Astrocyte of the spinal cord (primary cell): ENCODE measurements at regions not wholly inside any gene's neighbourhood (a gene's known extent, or its start where the extent isn't known, plus 50 kb on each side); places are given as distances from the start of the nearest gene placed in this dataset.

ENCODE experiments used
- DNase-seq: peaks from one replicate; pipeline ENCODE4 v3.0.0; 2011; ENCODE audit warnings: low read depth, low spot score
- H3K4me3 ChIP-seq: 2 replicates; pipeline ENCODE4 v1.5.1; 2011; ENCODE audit warnings: low read depth, mild to moderate bottlenecking, low read length, moderate library complexity
- in situ Hi-C: cut with HindIII; loops from 2 replicates; pipeline ENCODE4 v1.10.0; 2017; ENCODE audit warnings: low sequenced_read_pairs
- TF ChIP-seq, protein P1 (sequence below): IDR thresholded peaks from 2 replicates; pipeline ENCODE4 v1.5.1; 2012; ENCODE audit warnings: low read depth, mild to moderate bottlenecking, low read length, inconsistent platforms

- DNase-seq, result no peak
- H3K4me3 ChIP-seq, result no peak overlapping the region
- in situ Hi-C loops, result no loop called here
- TF ChIP-seq, protein P1, sequence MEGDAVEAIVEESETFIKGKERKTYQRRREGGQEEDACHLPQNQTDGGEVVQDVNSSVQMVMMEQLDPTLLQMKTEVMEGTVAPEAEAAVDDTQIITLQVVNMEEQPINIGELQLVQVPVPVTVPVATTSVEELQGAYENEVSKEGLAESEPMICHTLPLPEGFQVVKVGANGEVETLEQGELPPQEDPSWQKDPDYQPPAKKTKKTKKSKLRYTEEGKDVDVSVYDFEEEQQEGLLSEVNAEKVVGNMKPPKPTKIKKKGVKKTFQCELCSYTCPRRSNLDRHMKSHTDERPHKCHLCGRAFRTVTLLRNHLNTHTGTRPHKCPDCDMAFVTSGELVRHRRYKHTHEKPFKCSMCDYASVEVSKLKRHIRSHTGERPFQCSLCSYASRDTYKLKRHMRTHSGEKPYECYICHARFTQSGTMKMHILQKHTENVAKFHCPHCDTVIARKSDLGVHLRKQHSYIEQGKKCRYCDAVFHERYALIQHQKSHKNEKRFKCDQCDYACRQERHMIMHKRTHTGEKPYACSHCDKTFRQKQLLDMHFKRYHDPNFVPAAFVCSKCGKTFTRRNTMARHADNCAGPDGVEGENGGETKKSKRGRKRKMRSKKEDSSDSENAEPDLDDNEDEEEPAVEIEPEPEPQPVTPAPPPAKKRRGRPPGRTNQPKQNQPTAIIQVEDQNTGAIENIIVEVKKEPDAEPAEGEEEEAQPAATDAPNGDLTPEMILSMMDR, result no peak
Observed at GRCh38 chr4:16993956-16994840, 95.8 kb upstream of the LDB2 start.

- H3K4me3 ChIP-seq, result no peak overlapping the region
- TF ChIP-seq, protein P1, result no peak
- no peak for DNase-seq
- in situ Hi-C loops, result no loop called here
Observed at GRCh38 chr4:16992566-16993225, 94.3 kb upstream of the LDB2 start.

DNA sequence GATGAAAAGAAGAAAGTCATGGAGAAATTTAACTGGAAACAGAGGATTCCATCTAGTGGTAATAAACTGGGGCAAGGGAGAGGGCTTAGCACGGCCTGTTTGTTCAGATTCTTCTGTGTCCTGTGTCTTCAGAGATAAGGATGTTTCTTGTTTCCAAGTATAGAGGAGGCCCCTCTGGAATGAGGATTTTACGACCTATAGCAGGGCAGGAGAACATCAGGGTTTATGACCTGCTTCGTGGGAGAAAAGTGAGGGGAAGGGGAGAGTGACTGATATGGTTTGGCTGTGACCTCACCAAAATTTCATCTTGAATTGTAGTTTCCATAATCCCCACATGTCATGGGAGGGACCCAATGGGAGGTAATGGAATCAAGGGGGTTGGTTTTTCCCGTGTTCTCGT is 93.0 kb upstream of the LDB2 start:
- TF ChIP-seq, protein P1, result no peak
- H3K4me3 ChIP-seq, result no peak overlapping the region
- in situ Hi-C loops, result no loop called here
- DNase-seq, result no peak

DNA sequence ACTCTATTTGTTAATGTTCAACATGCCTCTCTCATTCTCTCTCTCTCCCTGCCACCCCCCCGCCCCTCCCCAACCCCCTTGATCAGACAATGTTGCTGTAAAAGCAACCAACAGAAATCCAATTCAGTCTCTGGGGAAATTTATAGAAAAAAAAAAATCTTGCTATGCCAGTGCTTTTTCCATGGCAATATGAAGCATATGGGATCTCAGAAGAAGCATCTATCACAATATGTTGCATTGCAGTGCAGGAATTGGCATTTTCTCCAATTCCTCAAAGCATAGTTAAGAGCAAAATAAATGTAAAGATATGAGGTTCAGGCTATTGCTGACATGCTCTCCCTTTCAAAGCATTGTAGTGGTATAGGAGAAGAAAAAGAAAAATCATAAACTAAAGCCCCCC is 90.9 kb upstream of the LDB2 start:
- TF ChIP-seq, protein P1, result no peak
- no peak overlapping the region for H3K4me3 ChIP-seq

GRCh38 chr4:16988814-16989213 is 90.4 kb upstream of the LDB2 start:
- TF ChIP-seq, protein P1, result no peak
- no peak overlapping the region for H3K4me3 ChIP-seq
- no peak for DNase-seq
- in situ Hi-C loops, result no loop called here

More for the DNA sequence above, 90.9 kb upstream of the LDB2 start:
- DNase-seq, result no peak
- in situ Hi-C loops, result no loop called here

GRCh38 chr4:16977081-16977480 is 78.6 kb upstream of the LDB2 start:
- DNase-seq, result no peak
- in situ Hi-C loops, result no loop called here
- TF ChIP-seq, protein P1, result no peak
- H3K4me3 ChIP-seq, result no peak overlapping the region
